Smooth muscle cell (in vitro differentiated cells): ENCODE measurements at regions not wholly inside any gene's neighbourhood (a gene's known extent, or its start where the extent isn't known, plus 50 kb on each side); places are given as distances from the start of the nearest gene placed in this dataset.

Source experiments
- DNase-seq: peaks from one replicate; lab custom pipeline; 2025; ENCODE audit not compliant: unreplicated experiment; lab: John Stamatoyannopoulos, UW
- H2AFZ ChIP-seq: fragments of 200-600 bp; sonication (generic); 2 replicates; pipeline ENCODE4 v1.6.0; 2016; ENCODE audit warnings: antibody characterized with exemption, low read depth, mild to moderate bottlenecking
- H3F3A ChIP-seq: fragments of 200-600 bp; sonication (generic); 2 replicates; pipeline ENCODE4 v1.6.0; 2017; ENCODE audit warnings: antibody characterized with exemption, low read depth
- H3K27ac ChIP-seq: fragments of 200-600 bp; sonication (generic); 2 replicates; pipeline ENCODE4 v1.5.1; 2016; ENCODE audit warnings: low read depth, mild to moderate bottlenecking
- H3K27me3 ChIP-seq: fragments of 200-600 bp; sonication (generic); 2 replicates; pipeline ENCODE4 v1.6.1; 2016; ENCODE audit warnings: low read depth, mild to moderate bottlenecking
- H3K36me3 ChIP-seq: fragments of 200-600 bp; sonication (generic); 2 replicates; pipeline ENCODE4 v1.5.1; 2016; ENCODE audit warnings: low read depth
- H3K4me1 ChIP-seq: fragments of 200-600 bp; sonication (generic); 2 replicates; pipeline ENCODE4 v1.5.1; 2016; ENCODE audit warnings: low read depth
- H3K4me2 ChIP-seq: fragments of 200-600 bp; sonication (generic); 2 replicates; pipeline ENCODE4 v1.6.0; 2016; ENCODE audit warnings: mild to moderate bottlenecking
- H3K4me3 ChIP-seq: fragments of 200-600 bp; sonication (generic); 2 replicates; pipeline ENCODE4 v1.5.1; 2016; ENCODE audit warnings: mild to moderate bottlenecking
- H3K79me2 ChIP-seq: fragments of 200-600 bp; sonication (generic); 2 replicates; pipeline ENCODE4 v1.6.0; 2016; ENCODE audit warnings: low read depth, mild to moderate bottlenecking
- H3K9ac ChIP-seq: fragments of 200-600 bp; sonication (generic); 2 replicates; pipeline ENCODE4 v1.6.0; 2016; ENCODE audit warnings: low read depth
- H3K9me3 ChIP-seq: fragments of 200-600 bp; sonication (generic); replicated peaks from 2 replicates; pipeline ENCODE4 v1.5.1; 2016; ENCODE audit warnings: low read depth
- H4K20me1 ChIP-seq: fragments of 200-600 bp; sonication (generic); 2 replicates; pipeline ENCODE4 v1.6.0; 2016; ENCODE audit warnings: low read depth
- CTCF ChIP-seq: fragments of 200-600 bp; sonication (generic); IDR thresholded peaks from 2 replicates; pipeline ENCODE4 v1.5.1; 2017; ENCODE audit warnings: borderline replicate concordance, mild to moderate bottlenecking, antibody characterized with exemption; ENCODE audit not compliant: insufficient read depth, poor library complexity, severe bottlenecking
- WGBS: methylation state at CpG from one replicate; pipeline ENCODE4 v1.1.7; 2016; ENCODE audit warnings: low lambda C conversion rate; 5-methylcytosine and 5-hydroxymethylcytosine counted together

GRCh38 chr13:106802917-106803316 is 235.0 kb upstream of the ARGLU1 start:
- H3K27me3 ChIP-seq = peaks cover 22% of the 10 kb centered on the region
- no peak overlapping the region for H3K4me3 ChIP-seq
- 74% methylated on average over 6 of the region's 6 CpGs for WGBS
- no peaks in the 10 kb centered on the region for H4K20me1 ChIP-seq
- no peak overlapping the region for H3K4me2 ChIP-seq
- no peak for TF ChIP-seq CTCF
- H3K9me3 ChIP-seq = no peaks in the 10 kb centered on the region
- H3K4me1 ChIP-seq = peaks cover 46% of the 10 kb centered on the region
- no peak overlapping the region for H2AFZ ChIP-seq
- no peaks in the 10 kb centered on the region for H3K79me2 ChIP-seq
- H3F3A ChIP-seq = no peaks in the 10 kb centered on the region
- no peaks in the 10 kb centered on the region for H3K36me3 ChIP-seq
- no peak overlapping the region for H3K9ac ChIP-seq
- no peak overlapping the region for H3K27ac ChIP-seq
- no peak for DNase-seq

GRCh38 chr13:106799781-106800335 is 231.9 kb upstream of the ARGLU1 start:
- Histone ChIP-seq H3K4me1 (peaks cover 54% of the 10 kb centered on the region), H4K20me1 (no peaks in the 10 kb centered on the region), H3K9ac (no peak overlapping the region), H3K4me2 (no peak overlapping the region), H3K27ac (no peak overlapping the region), H3K4me3 (no peak overlapping the region), H3K79me2 (no peaks in the 10 kb centered on the region), H2AFZ (no peak overlapping the region), H3K9me3 (no peaks in the 10 kb centered on the region), H3F3A (no peaks in the 10 kb centered on the region), H3K36me3 (no peaks in the 10 kb centered on the region), H3K27me3 (peaks cover 51% of the 10 kb centered on the region)
- TF ChIP-seq CTCF = no peak
- DNase-seq = no peak
- 43% methylated on average over 10 of the region's 10 CpGs for WGBS

DNA sequence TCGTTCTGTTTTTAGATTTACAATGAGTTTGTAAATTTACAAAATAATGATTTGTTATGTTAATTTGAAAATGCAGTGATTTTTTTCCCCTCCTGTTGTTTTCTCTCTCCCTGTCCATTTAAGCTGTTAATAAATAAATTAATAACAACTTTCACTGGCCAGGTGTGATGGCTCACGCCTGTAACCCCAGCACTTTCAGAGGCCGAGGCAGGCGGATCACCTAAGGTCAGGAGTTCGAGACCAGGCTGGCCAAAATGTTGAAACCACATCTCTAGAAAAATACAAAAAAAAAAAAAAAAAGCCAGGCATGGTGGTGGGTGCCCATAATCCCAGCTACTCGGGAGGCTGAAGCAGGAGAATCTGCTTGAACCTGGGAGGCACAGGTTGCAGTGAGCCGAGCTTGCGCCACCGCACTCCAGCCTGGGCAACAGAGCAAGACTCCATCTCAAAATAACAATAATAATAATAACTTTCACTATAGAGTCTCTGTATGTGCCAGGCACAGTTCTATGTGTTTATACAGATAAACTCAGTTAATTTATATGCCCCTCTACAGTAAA is 229.2 kb upstream of the ARGLU1 start:
- no peak for DNase-seq
- H3K79me2 ChIP-seq = no peaks in the 10 kb centered on the region
- peaks cover 51% of the 10 kb centered on the region for H3K27me3 ChIP-seq
- peaks cover 32% of the 10 kb centered on the region for H3K4me1 ChIP-seq
- H2AFZ ChIP-seq = no peak overlapping the region
- H3K4me2 ChIP-seq = no peak overlapping the region
- no peak overlapping the region for H3K9ac ChIP-seq
- H3K9me3 ChIP-seq = no peaks in the 10 kb centered on the region
- no peaks in the 10 kb centered on the region for H3F3A ChIP-seq
- H4K20me1 ChIP-seq = no peaks in the 10 kb centered on the region
- WGBS = 45% methylated on average over 9 of the region's 9 CpGs
- no peak for TF ChIP-seq CTCF
- no peaks in the 10 kb centered on the region for H3K36me3 ChIP-seq
- no peak overlapping the region for H3K27ac ChIP-seq
- H3K4me3 ChIP-seq = no peak overlapping the region

GRCh38 chr13:106796280-106797047 is 228.5 kb upstream of the ARGLU1 start:
- no peak for TF ChIP-seq CTCF
- Histone ChIP-seq H3K79me2 (no peaks in the 10 kb centered on the region), H3K9me3 (no peaks in the 10 kb centered on the region), H3K4me3 (peak overlapping the region; percentile 48), H3K4me1 (peaks cover 32% of the 10 kb centered on the region), H3K27ac (no peak overlapping the region), H2AFZ (peak overlapping the region; percentile 57), H4K20me1 (no peaks in the 10 kb centered on the region), H3K36me3 (no peaks in the 10 kb centered on the region), H3K4me2 (peak overlapping the region; percentile 81), H3F3A (no peaks in the 10 kb centered on the region), H3K9ac (no peak overlapping the region), H3K27me3 (peaks cover 51% of the 10 kb centered on the region)
- no peak for DNase-seq
- 3% methylated on average over 16 of the region's 16 CpGs for WGBS
